HepG2 (cell line): ENCODE measurements at regions not wholly inside any gene's neighbourhood (a gene's known extent, or its start where the extent isn't known, plus 50 kb on each side); places are given as distances from the start of the nearest gene placed in this dataset.

Experiments used
- ATAC-seq: fragments of 200-7000 bp; cut with Tn5 transposase; 3 replicates; pipeline ENCODE4 v1.9.1; 2020; ENCODE audit warnings: mild to moderate bottlenecking, moderate library complexity
- BruUV-seq: library from RNA; stranded (reverse); fragments of 400-500 nt; replicated peaks from 2 replicates; lab custom pipeline; 2021; lab: Mats Ljungman, UMichigan
- CTCF ChIA-PET: fragments of 300-600 bp; formaldehyde crosslinking; extraction: SDS; loops from one replicate; lab custom pipeline; 2021; ENCODE audit warnings: low total read pairs, inconsistent platforms, low intra/inter-chr PET ratio; lab: Yijun Ruan, JAX
- POLR2A ChIA-PET: fragments of 350-600 bp; sonication (Branson Sonifier 250); formaldehyde crosslinking; loops from one replicate; lab custom pipeline; 2020; ENCODE audit warnings: antibody characterized with exemption, inconsistent platforms; lab: Yijun Ruan, JAX
- DNase-seq: peaks from one replicate; pipeline ENCODE4 v3.0.0-alpha.2; 2015; ENCODE audit warnings: low spot score
- FAIRE-seq: peaks from 3 replicates; lab custom pipeline; 2011; peaks lifted over from hg19 to GRCh38; lab: Jason Lieb, UNC
- H2AFZ ChIP-seq: one replicate; pipeline ENCODE4 v1.6.1; 2011; ENCODE audit warnings: low read length, inconsistent platforms
- H3K27ac ChIP-seq: fragments of 300-600 bp; 3 replicates; pipeline ENCODE4 v1.8.0; 2011; ENCODE audit warnings: mixed run types, mild to moderate bottlenecking, mixed read lengths, low read length, inconsistent platforms; ENCODE audit not compliant: insufficient read depth; ENCODE audit errors: extremely low read length
- H3K27me3 ChIP-seq, 2 experiments: fragments of 200-600 bp in 1 of 2; 2 replicates in 1 of 2; 3 replicates in 1 of 2; pipeline versions ENCODE4 v1.6.0 to v1.8.0; 2011; ENCODE audit warnings: low read length in 2 of 2, mild to moderate bottlenecking in 2 of 2, moderate library complexity in 2 of 2, inconsistent platforms in 1 of 2; ENCODE audit not compliant: insufficient read depth in 2 of 2, control insufficient read depth in 1 of 2
- H3K36me3 ChIP-seq, 2 experiments: fragments of 200-600 bp in 1 of 2; replicated peaks in 1 of 2; 2 replicates in 1 of 2; 3 replicates in 1 of 2; pipeline versions ENCODE4 v1.5.1 to v1.8.0; 2011; ENCODE audit warnings: low read length in 2 of 2, inconsistent platforms in 1 of 2; ENCODE audit not compliant: insufficient read depth in 2 of 2, control insufficient read depth in 1 of 2
- H3K4me1 ChIP-seq: 2 replicates; pipeline ENCODE4 v1.5.1; 2012; ENCODE audit warnings: low read length, inconsistent platforms; ENCODE audit not compliant: insufficient read depth
- H3K4me2 ChIP-seq: 2 replicates; pipeline ENCODE4 v1.6.0; 2011; ENCODE audit warnings: low read depth, low read length, inconsistent platforms
- H3K4me3 ChIP-seq, 3 experiments: fragments of 200-600 bp in 1 of 3; sonication (generic), shearing (Covaris generic) in 1 of 3; replicated peaks in 1 of 3; 2 replicates each; pipeline ENCODE4 v1.5.1; 2011 to 2016; ENCODE audit warnings: low read length in 3 of 3, inconsistent platforms in 2 of 3, low read depth in 2 of 3, mild to moderate bottlenecking in 2 of 3, control low read depth in 1 of 3, mixed read lengths in 1 of 3; ENCODE audit not compliant: insufficient read depth in 1 of 3
- H3K79me2 ChIP-seq: one replicate; pipeline ENCODE4 v1.6.1; 2011; ENCODE audit warnings: low read length, inconsistent platforms; ENCODE audit not compliant: insufficient read depth
- H3K9ac ChIP-seq: 2 replicates; pipeline ENCODE4 v1.6.0; 2011; ENCODE audit warnings: mild to moderate bottlenecking, low read depth, low read length, inconsistent platforms; ENCODE audit not compliant: insufficient read depth
- H3K9me3 ChIP-seq: 2 replicates; pipeline ENCODE4 v1.5.1; 2012; ENCODE audit warnings: mild to moderate bottlenecking, low read length
- H4K20me1 ChIP-seq: 2 replicates; pipeline ENCODE4 v1.6.0; 2011; ENCODE audit warnings: inconsistent platforms, mild to moderate bottlenecking, low read length, moderate library complexity; ENCODE audit not compliant: insufficient read depth
- FOXO1 ChIP-seq: sonication (generic); formaldehyde crosslinking; IDR thresholded peaks from 2 replicates; pipeline ENCODE4 v1.4.0; 2020; ENCODE audit warnings: missing genetic modification reagents
- HNF4A ChIP-seq: sonication (generic); formaldehyde crosslinking; IDR thresholded peaks from 2 replicates; pipeline ENCODE4 v1.4.0; 2020; ENCODE audit warnings: missing genetic modification reagents
- IKZF5 ChIP-seq: IDR thresholded peaks from 2 replicates; pipeline ENCODE4 v1.6.1; 2018; ENCODE audit warnings: missing genetic modification reagents, mild to moderate bottlenecking, missing compliant biosample characterization
- MIXL1 ChIP-seq: IDR thresholded peaks from 2 replicates; pipeline ENCODE4 v1.6.1; 2016
- MLLT10 ChIP-seq: sonication (generic); formaldehyde crosslinking; IDR thresholded peaks from 2 replicates; pipeline ENCODE4 v1.4.0; 2020; ENCODE audit warnings: missing genetic modification reagents
- MTF2 ChIP-seq: sonication (generic); formaldehyde crosslinking; IDR thresholded peaks from 2 replicates; pipeline ENCODE4 v1.5.0; 2020; ENCODE audit warnings: missing genetic modification reagents, borderline replicate concordance
- NFAT5 ChIP-seq: sonication (generic); formaldehyde crosslinking; IDR thresholded peaks from 2 replicates; pipeline ENCODE4 v1.4.0; 2020; ENCODE audit warnings: missing genetic modification reagents
- PHF8 ChIP-seq: sonication (generic); formaldehyde crosslinking; IDR thresholded peaks from 2 replicates; pipeline ENCODE4 v1.5.0; 2020; ENCODE audit warnings: missing genetic modification reagents
- PITX1 ChIP-seq: sonication (generic); formaldehyde crosslinking; IDR thresholded peaks from 2 replicates; pipeline ENCODE4 v1.5.1; 2020; ENCODE audit warnings: mild to moderate bottlenecking, missing genetic modification reagents
- TARDBP ChIP-seq: sonication (generic); formaldehyde crosslinking; IDR thresholded peaks from 2 replicates; pipeline ENCODE4 v1.8.0; 2022; ENCODE audit warnings: mild to moderate bottlenecking, missing genetic modification reagents
- TRIM22 ChIP-seq: fragments of 450-650 bp; IDR thresholded peaks from 2 replicates; pipeline ENCODE4 v1.6.1; 2017
- ZBTB38 ChIP-seq: sonication (generic); formaldehyde crosslinking; IDR thresholded peaks from 2 replicates; pipeline ENCODE4 v1.5.1; 2020; ENCODE audit warnings: mild to moderate bottlenecking, missing genetic modification reagents
- ZBTB7A ChIP-seq: sonication (generic); formaldehyde crosslinking; IDR thresholded peaks from 2 replicates; pipeline ENCODE4 v1.8.0; 2022; ENCODE audit warnings: mild to moderate bottlenecking, missing genetic modification reagents
- ZMAT5 ChIP-seq: sonication (generic); formaldehyde crosslinking; IDR thresholded peaks from 2 replicates; pipeline ENCODE4 v1.5.0; 2020; ENCODE audit warnings: mild to moderate bottlenecking, low read depth, missing genetic modification reagents, borderline replicate concordance
- ZNF331 ChIP-seq: sonication (generic); formaldehyde crosslinking; IDR thresholded peaks from 2 replicates; pipeline ENCODE4 v1.4.0; 2020; ENCODE audit warnings: missing genetic modification reagents
- ZNF362 ChIP-seq: sonication (generic); formaldehyde crosslinking; IDR thresholded peaks from 2 replicates; pipeline ENCODE4 v1.4.0; 2020; ENCODE audit warnings: missing genetic modification reagents, mild to moderate bottlenecking, borderline replicate concordance
- ZNF383 ChIP-seq: sonication (generic); formaldehyde crosslinking; IDR thresholded peaks from 2 replicates; pipeline ENCODE4 v1.4.0; 2020; ENCODE audit warnings: missing genetic modification reagents, mild to moderate bottlenecking, borderline replicate concordance
- ZNF607 ChIP-seq: sonication (generic); formaldehyde crosslinking; IDR thresholded peaks from 2 replicates; pipeline ENCODE4 v1.5.1; 2020; ENCODE audit warnings: missing genetic modification reagents, mild to moderate bottlenecking, borderline replicate concordance
- WGBS: methylation state at CpG from one replicate; pipeline ENCODE4 v1.1.6; 2017; ENCODE audit warnings: low lambda C conversion rate; 5-methylcytosine and 5-hydroxymethylcytosine counted together
- in situ Hi-C: cut with HindIII; loops from 2 replicates; pipeline ENCODE4 v1.10.0; 2017; ENCODE audit warnings: low pct_unique_long_range_greater_than_20kb; ENCODE audit not compliant: extremely low pct_ligation_motif_present
- intact Hi-C: fragments of 100-400 bp; cut with micrococcal nuclease; formaldehyde crosslinking; loops from one replicate; pipeline ENCODE4 v1.10.0; 2022; ENCODE audit not compliant: unreplicated experiment

GRCh38 chr2:149954981-149955600 is 367.5 kb upstream of the MMADHC start:
- Histone ChIP-seq H3K9me3 (peaks cover 66% of the 10 kb centered on the region), H3K4me2 (no peak overlapping the region), H3K4me3 (no peak overlapping the region), H3K9ac (no peak overlapping the region), H4K20me1 (no peaks in the 10 kb centered on the region), H3K27me3 (no peaks in the 10 kb centered on the region), H3K36me3 (no peaks in the 10 kb centered on the region), H2AFZ (no peak overlapping the region), H3K4me1 (peaks cover 7% of the 10 kb centered on the region), H3K27ac (no peak overlapping the region), H3K79me2 (no peaks in the 10 kb centered on the region)
- ATAC-seq (no peak), FAIRE-seq (no peak), DNase-seq (no peak)
- CTCF ChIA-PET, result no interaction called here
- whole genome bisulfite sequencing, result 33% methylated on average over 6 of the region's 6 CpGs
- POLR2A ChIA-PET, result no interaction called here
- BruUV-seq, result no TSS peak
- intact Hi-C loops (no loop called here), in situ Hi-C loops (no loop called here)
- TF ChIP-seq ZBTB7A (CRISPR knock-in tag) (no peak), ZNF331 (CRISPR knock-in tag) (no peak), PITX1 (CRISPR knock-in tag) (no peak), ZBTB38 (CRISPR knock-in tag) (no peak), PHF8 (CRISPR knock-in tag) (no peak), MIXL1 (CRISPR knock-in tag) (no peak), IKZF5 (CRISPR knock-in tag) (no peak), MTF2 (no peak), ZNF607 (no peak), MLLT10 (CRISPR knock-in tag) (no peak), TARDBP (CRISPR knock-in tag) (no peak), HNF4A (CRISPR knock-in tag) (no peak), TRIM22 (no peak), ZNF362 (no peak), ZMAT5 (no peak), ZNF383 (CRISPR knock-in tag) (no peak), FOXO1 (CRISPR knock-in tag) (no peak), NFAT5 (CRISPR knock-in tag) (no peak)
